ENCODE measurements at regions not wholly inside any gene's neighbourhood (a gene's known extent, or its start where the extent isn't known, plus 50 kb on each side); places are given as distances from the start of the nearest gene placed in this dataset.
"Not testable (repeated sequence)": the region's sequence is repeated elsewhere in the genome, so short reads cannot be mapped to it uniquely, and the experiment has no call there.

- ATAC-seq (no peak), DNase-seq (ENCODE audit: low spot score in 2 of 2) (no peak)
- H3K9me3 Mint-ChIP-seq, result no peaks in the 10 kb centered on the region
- H3K36me3 Mint-ChIP-seq, result no peaks in the 10 kb centered on the region
- H3K27ac Mint-ChIP-seq, result no peak overlapping the region
Observed at GRCh38 chrX:122087341-122087740, 1039.9 kb downstream of the GLUD2 start.

- ATAC-seq (no peak), DNase-seq (ENCODE audit: low spot score in 2 of 2) (no peak)
- Mint-ChIP-seq H3K36me3 (no peaks in the 10 kb centered on the region), H3K9me3 (no peaks in the 10 kb centered on the region), H3K27ac (no peak overlapping the region)
Observed at GRCh38 chrX:122091571-122091970, 1044.2 kb downstream of the GLUD2 start.

DNA sequence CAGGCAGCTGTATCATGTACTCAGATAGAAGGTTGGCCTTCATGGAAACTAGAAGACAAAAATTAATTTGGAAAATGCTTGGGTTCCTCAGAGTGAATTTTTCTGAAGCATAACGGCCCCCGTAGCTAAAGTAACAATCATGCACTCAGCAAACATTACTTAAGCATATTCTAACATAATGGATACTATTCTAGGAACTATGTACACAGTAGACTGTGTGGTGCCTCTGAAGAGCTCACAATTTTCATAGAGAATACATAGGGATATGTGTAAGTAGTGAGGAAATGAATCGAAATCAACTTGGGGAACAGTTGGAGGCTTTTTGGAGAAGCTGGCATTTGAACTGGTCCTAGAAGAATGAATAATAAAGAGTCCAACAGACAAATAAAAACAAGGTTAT, 1045.0 kb downstream of the GLUD2 start:
- Mint-ChIP-seq H3K9me3 (no peaks in the 10 kb centered on the region), H3K36me3 (no peaks in the 10 kb centered on the region), H3K27ac (no peak overlapping the region)
- DNase-seq (ENCODE audit: low spot score in 2 of 2), result no peak
- no peak for ATAC-seq

- H3K27ac Mint-ChIP-seq, result no peak overlapping the region
- DNase-seq (ENCODE audit: low spot score in 2 of 2) (no peak), ATAC-seq (no peak)
- no peaks in the 10 kb centered on the region for H3K9me3 Mint-ChIP-seq
- no peaks in the 10 kb centered on the region for H3K36me3 Mint-ChIP-seq
Observed at GRCh38 chrX:122092978-122093377, 1045.6 kb downstream of the GLUD2 start.

DNA sequence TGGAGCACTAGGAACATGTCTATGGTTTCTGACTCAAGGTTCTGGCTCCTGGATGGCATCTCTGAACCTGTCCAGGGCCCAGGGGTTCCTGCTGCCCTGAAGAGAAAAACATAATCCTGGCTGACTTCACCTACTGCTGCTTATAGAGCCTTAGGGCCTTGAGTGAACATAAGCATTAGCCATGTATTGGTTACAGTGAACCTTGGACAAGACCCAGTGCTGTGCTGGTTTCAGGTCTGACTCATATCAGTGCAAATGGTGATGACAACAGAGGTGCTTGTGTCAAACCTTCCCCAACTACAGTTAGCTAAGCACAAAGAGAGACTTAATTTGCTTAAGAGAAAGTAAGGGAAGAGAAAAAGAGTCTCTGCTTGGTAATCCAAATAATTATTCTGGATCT, 1047.2 kb downstream of the GLUD2 start:
- no peak for ATAC-seq
- no peak for DNase-seq (ENCODE audit: low spot score in 2 of 2)
- H3K9me3 Mint-ChIP-seq, result no peaks in the 10 kb centered on the region

DNA sequence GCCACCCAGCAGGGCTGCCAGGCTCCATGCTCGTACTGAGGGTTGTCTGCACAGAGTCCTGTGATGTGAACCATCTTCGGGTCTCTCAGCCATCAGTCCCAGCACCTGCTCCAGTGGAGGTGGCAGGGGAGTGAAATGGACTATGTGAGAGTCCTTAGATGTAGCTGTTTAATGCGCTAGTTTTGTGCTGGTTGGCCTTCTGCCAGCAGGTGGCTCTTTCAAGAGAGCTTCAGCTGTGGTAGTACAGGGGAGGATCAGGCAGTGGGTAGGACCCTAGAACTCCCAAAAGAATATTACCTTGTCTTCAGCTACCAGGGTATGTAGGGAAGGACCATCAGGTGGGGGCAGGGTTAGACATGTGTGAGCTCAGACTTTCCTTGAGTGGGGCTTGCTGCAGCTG, 1066.0 kb downstream of the GLUD2 start:
- Mint-ChIP-seq H3K36me3 (no peaks in the 10 kb centered on the region), H3K9me3 (no peaks in the 10 kb centered on the region), H3K27ac (no peak overlapping the region)
- DNase-seq (ENCODE audit: low spot score in 2 of 2) (no peak), ATAC-seq (no peak)

More for the DNA sequence above, 1047.2 kb downstream of the GLUD2 start:
- H3K36me3 Mint-ChIP-seq, result no peaks in the 10 kb centered on the region
- H3K27ac Mint-ChIP-seq, result no peak overlapping the region

DNA sequence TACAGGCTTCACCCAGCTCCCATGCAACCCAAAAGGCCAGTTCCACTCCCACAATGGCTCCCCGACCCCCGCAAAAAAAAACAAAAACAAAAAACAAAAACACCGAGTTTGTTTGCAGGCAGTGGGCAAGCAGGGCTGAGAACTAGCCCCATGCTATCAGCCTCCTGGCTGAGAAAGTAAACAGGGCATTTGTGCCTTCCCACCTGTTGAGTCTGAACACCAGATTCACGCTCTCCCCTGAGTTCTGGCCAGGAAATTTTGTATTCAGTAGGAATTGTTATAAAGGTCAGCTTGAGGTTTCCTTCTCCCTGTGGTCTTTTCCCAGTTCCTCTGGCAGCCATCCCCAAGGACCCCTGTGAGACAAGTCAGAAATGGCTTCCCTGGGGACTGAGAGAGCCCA, 1066.5 kb downstream of the GLUD2 start:
- ATAC-seq (no peak), DNase-seq (ENCODE audit: low spot score in 2 of 2) (no peak)
- no peaks in the 10 kb centered on the region for H3K9me3 Mint-ChIP-seq
- H3K36me3 Mint-ChIP-seq, result no peaks in the 10 kb centered on the region
- no peak overlapping the region for H3K27ac Mint-ChIP-seq

- H3K9me3 Mint-ChIP-seq, result no peaks in the 10 kb centered on the region
- no peak for ATAC-seq
- H3K27ac Mint-ChIP-seq, result no peak overlapping the region
- no peak for DNase-seq (ENCODE audit: low spot score in 2 of 2)
- no peaks in the 10 kb centered on the region for H3K36me3 Mint-ChIP-seq
Observed at GRCh38 chrX:122115604-122116003, 1068.2 kb downstream of the GLUD2 start.

DNA sequence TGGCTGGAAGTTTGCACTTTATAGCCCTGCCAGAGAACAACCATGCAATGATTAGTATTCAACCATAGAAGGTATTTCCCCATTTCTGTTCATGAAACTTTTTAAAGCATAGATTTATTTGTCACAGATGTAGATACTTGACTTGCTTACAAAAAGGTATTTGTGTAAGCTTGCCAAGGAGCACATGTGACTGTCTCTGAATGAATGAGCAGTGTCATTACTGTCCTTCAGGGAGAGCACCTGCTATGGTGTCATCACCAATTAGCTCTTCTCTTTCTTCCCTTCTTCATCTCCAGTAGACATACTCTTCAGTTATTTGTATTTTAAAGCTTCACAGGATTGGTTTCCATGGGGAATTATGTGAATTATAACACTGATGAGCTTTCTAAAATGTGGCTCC, 1064.7 kb upstream of the GRIA3 start:
- DNase-seq (ENCODE audit: low spot score in 2 of 2), result no peak
- Mint-ChIP-seq H3K9me3 (no peaks in the 10 kb centered on the region), H3K36me3 (no peaks in the 10 kb centered on the region), H3K27ac (no peak overlapping the region)
- ATAC-seq, result no peak

DNA sequence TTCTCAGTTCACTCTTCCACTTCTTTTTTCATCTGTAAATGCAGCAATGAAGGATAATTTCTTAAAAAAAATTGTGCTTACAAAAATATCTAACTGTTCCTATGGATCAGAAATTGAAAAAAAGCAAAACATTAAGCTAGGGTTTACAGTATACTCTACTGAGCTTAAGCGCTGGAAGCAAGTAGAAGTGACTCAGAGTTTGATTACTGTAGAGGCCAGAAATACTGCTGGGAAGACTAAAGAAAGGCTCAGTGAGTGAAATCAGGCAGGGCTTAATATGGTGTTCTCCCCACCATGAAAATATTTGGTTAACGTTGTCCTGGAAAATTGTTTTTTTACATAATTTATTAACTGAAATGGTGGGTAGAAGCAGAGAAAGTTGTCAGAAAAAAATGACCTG, 1061.8 kb upstream of the GRIA3 start:
- H3K36me3 Mint-ChIP-seq, result no peaks in the 10 kb centered on the region
- no peaks in the 10 kb centered on the region for H3K9me3 Mint-ChIP-seq
- no peak overlapping the region for H3K27ac Mint-ChIP-seq
- ATAC-seq, result no peak
- no peak for DNase-seq (ENCODE audit: low spot score in 2 of 2)

GRCh38 chrX:122133478-122133877, 1050.6 kb upstream of the GRIA3 start:
- H3K9me3 Mint-ChIP-seq, result peaks cover 0 to 3% of the 10 kb centered on the region in 2 donors
- DNase-seq (ENCODE audit: low spot score in 2 of 2) (no peak), ATAC-seq (no peak)
- no peak overlapping the region for H3K27ac Mint-ChIP-seq
- H3K36me3 Mint-ChIP-seq, result peaks cover 0 to 4% of the 10 kb centered on the region in 2 donors

GRCh38 chrX:122134291-122134690, 1049.8 kb upstream of the GRIA3 start:
- DNase-seq (ENCODE audit: low spot score in 2 of 2) (no peak), ATAC-seq (no peak)
- Mint-ChIP-seq H3K27ac (no peak overlapping the region), H3K36me3 (peaks cover 0 to 4% of the 10 kb centered on the region in 2 donors), H3K9me3 (peaks cover 0 to 3% of the 10 kb centered on the region in 2 donors)

GRCh38 chrX:122135070-122135469, 1049.0 kb upstream of the GRIA3 start:
- Mint-ChIP-seq H3K36me3 (peaks cover 0 to 4% of the 10 kb centered on the region in 2 donors), H3K9me3 (peaks cover 0 to 3% of the 10 kb centered on the region in 2 donors), H3K27ac (no peak overlapping the region)
- ATAC-seq (no peak), DNase-seq (ENCODE audit: low spot score in 2 of 2) (no peak)

DNA sequence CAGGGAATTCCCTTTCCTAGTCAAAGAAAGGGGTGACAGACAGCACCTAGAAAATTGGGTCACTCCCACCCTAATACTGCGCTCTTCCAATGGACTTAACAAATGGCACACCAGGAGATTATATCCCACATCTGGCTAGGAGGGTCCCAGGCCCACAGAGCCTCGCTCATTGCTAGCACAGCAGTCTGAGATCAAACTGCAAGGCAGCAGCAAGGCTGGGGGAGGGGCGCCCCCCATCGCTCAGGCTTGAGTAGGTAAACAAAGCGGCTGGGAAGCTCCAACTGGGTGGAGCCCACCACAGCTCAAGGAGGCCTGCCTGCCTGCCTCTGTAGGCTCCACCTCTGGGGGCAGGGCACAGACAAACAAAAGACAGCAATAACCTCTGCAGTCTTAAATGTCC, 1043.9 kb upstream of the GRIA3 start:
- H3K27ac Mint-ChIP-seq; H3K36me3 Mint-ChIP-seq; DNase-seq (ENCODE audit: low spot score in 2 of 2); ATAC-seq: not testable (repeated sequence)
- peaks cover 4 to 11% of the 10 kb centered on the region in 2 donors for H3K9me3 Mint-ChIP-seq

DNA sequence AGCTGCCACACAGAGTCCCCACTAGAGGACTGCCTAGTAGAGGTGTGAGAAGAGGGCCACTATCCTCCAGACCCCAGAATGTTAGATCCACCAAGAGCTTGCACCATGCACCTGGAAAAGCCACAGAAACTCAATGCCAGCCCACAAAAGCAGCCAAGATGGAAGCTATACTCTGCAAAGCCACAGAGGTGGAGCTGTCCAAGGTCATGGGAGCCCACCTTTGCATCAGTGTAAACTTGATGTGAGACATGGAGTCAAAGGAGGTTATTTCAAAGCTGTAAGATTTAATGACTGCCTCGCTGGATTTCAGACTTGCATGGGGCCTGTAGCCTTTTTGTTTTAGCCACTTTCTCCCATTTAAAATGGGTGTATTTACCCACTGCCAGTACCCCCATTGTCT, 1030.1 kb upstream of the GRIA3 start:
- H3K36me3 Mint-ChIP-seq, result no peaks in the 10 kb centered on the region
- H3K9me3 Mint-ChIP-seq, result peaks cover 0 to 5% of the 10 kb centered on the region in 2 donors
- ATAC-seq (no peak), DNase-seq (ENCODE audit: low spot score in 2 of 2) (no peak)
- H3K27ac Mint-ChIP-seq, result no peak overlapping the region

GRCh38 chrX:122168241-122168640, 1015.8 kb upstream of the GRIA3 start:
- H3K27ac Mint-ChIP-seq, result no peak overlapping the region
- ATAC-seq, result no peak
- no peaks in the 10 kb centered on the region for H3K36me3 Mint-ChIP-seq
- no peak for DNase-seq (ENCODE audit: low spot score in 2 of 2)
- H3K9me3 Mint-ChIP-seq, result no peaks in the 10 kb centered on the region

DNA sequence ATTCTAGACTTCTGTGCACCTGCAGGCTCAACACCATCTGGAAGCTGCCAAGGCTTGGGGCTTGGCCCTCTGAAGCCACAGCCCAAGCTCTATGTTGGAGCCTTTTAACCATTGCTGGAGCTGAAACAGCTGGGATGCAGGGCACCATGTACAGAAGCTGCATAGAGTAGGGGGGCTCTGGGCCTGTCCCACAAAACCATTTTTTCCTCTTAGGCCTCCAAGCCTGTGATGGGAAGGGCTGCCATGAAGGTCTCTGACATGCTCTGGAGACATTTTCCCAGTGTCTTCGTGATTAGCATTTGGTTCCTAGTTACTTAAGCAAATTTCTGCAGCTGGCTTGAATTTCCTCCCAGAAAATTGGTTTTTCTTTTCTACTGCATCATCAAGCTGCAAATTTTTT, 999.3 kb upstream of the GRIA3 start:
- no peak for ATAC-seq
- H3K27ac Mint-ChIP-seq, result no peak overlapping the region
- H3K9me3 Mint-ChIP-seq, result peaks cover 11% of the 10 kb centered on the region in 2 donors
- H3K36me3 Mint-ChIP-seq, result peaks cover 0 to 5% of the 10 kb centered on the region in 2 donors
- DNase-seq (ENCODE audit: low spot score in 2 of 2), result no peak

DNA sequence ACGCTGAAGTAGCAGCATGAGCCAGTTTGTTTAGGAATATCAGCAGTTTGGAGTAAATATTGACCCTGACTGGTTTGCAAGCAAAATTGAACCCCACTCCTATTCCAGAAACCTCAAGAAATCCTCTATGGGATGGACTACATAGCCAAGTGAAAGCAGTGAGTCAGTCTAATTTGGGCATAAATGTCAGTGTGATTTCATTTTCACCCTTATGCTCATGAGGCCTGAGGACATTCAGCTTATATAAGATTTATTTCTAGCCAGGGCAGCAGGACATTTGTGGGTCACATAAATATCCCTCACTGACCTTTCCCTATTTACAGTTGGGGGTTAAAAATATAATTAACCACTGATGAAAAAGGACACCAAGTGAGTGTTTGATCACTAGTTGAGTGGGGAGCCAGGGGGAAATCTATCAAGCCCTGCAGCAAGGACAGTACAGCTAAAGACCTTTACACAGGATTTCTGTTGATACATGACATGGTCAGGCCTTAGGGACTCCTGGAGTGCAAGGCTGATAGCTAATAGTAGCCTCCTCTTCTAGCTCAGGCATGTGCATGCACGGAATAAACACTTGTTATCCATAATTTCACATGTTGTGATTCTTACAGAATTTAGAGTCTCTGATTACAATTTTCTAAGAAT, 996.9 kb upstream of the GRIA3 start:
- H3K36me3 Mint-ChIP-seq, result peaks cover 0 to 5% of the 10 kb centered on the region in 2 donors
- H3K27ac Mint-ChIP-seq, result no peak overlapping the region
- peaks cover 11% of the 10 kb centered on the region in 2 donors for H3K9me3 Mint-ChIP-seq
- no peak for DNase-seq (ENCODE audit: low spot score in 2 of 2)
- ATAC-seq, result no peak

All from activated naive CD4-positive, alpha-beta T cell treated with anti-CD3 and anti-CD28 coated beads, Interleukin-2, amount 50 U/mL, for 72 hours (primary cell).